HepG2 (cell line): ENCODE measurements at regions not wholly inside any gene's neighbourhood (a gene's known extent, or its start where the extent isn't known, plus 50 kb on each side); places are given as distances from the start of the nearest gene placed in this dataset.

ENCODE experiments used
- ATAC-seq: fragments of 200-7000 bp; cut with Tn5 transposase; 3 replicates; pipeline ENCODE4 v1.9.1; 2020; ENCODE audit warnings: mild to moderate bottlenecking, moderate library complexity
- BruUV-seq: library from RNA; stranded (reverse); fragments of 400-500 nt; replicated peaks from 2 replicates; lab custom pipeline; 2021; lab: Mats Ljungman, UMichigan
- CTCF ChIA-PET: fragments of 300-600 bp; formaldehyde crosslinking; extraction: SDS; loops from one replicate; lab custom pipeline; 2021; ENCODE audit warnings: low total read pairs, inconsistent platforms, low intra/inter-chr PET ratio; lab: Yijun Ruan, JAX
- POLR2A ChIA-PET: fragments of 350-600 bp; sonication (Branson Sonifier 250); formaldehyde crosslinking; loops from one replicate; lab custom pipeline; 2020; ENCODE audit warnings: antibody characterized with exemption, inconsistent platforms; lab: Yijun Ruan, JAX
- DNase-seq: peaks from one replicate; pipeline ENCODE4 v3.0.0-alpha.2; 2015; ENCODE audit warnings: low spot score
- FAIRE-seq: peaks from 3 replicates; lab custom pipeline; 2011; peaks lifted over from hg19 to GRCh38; lab: Jason Lieb, UNC
- H2AFZ ChIP-seq: one replicate; pipeline ENCODE4 v1.6.1; 2011; ENCODE audit warnings: low read length, inconsistent platforms
- H3K27ac ChIP-seq: fragments of 300-600 bp; 3 replicates; pipeline ENCODE4 v1.8.0; 2011; ENCODE audit warnings: mixed run types, mild to moderate bottlenecking, mixed read lengths, low read length, inconsistent platforms; ENCODE audit not compliant: insufficient read depth; ENCODE audit errors: extremely low read length
- H3K27me3 ChIP-seq, 2 experiments: fragments of 200-600 bp in 1 of 2; 2 replicates in 1 of 2; 3 replicates in 1 of 2; pipeline versions ENCODE4 v1.6.0 to v1.8.0; 2011; ENCODE audit warnings: low read length in 2 of 2, mild to moderate bottlenecking in 2 of 2, moderate library complexity in 2 of 2, inconsistent platforms in 1 of 2; ENCODE audit not compliant: insufficient read depth in 2 of 2, control insufficient read depth in 1 of 2
- H3K36me3 ChIP-seq, 2 experiments: fragments of 200-600 bp in 1 of 2; replicated peaks in 1 of 2; 2 replicates in 1 of 2; 3 replicates in 1 of 2; pipeline versions ENCODE4 v1.5.1 to v1.8.0; 2011; ENCODE audit warnings: low read length in 2 of 2, inconsistent platforms in 1 of 2; ENCODE audit not compliant: insufficient read depth in 2 of 2, control insufficient read depth in 1 of 2
- H3K4me1 ChIP-seq: 2 replicates; pipeline ENCODE4 v1.5.1; 2012; ENCODE audit warnings: low read length, inconsistent platforms; ENCODE audit not compliant: insufficient read depth
- H3K4me2 ChIP-seq: 2 replicates; pipeline ENCODE4 v1.6.0; 2011; ENCODE audit warnings: low read depth, low read length, inconsistent platforms
- H3K4me3 ChIP-seq, 3 experiments: fragments of 200-600 bp in 1 of 3; sonication (generic), shearing (Covaris generic) in 1 of 3; replicated peaks in 1 of 3; 2 replicates each; pipeline ENCODE4 v1.5.1; 2011 to 2016; ENCODE audit warnings: low read length in 3 of 3, inconsistent platforms in 2 of 3, low read depth in 2 of 3, mild to moderate bottlenecking in 2 of 3, control low read depth in 1 of 3, mixed read lengths in 1 of 3; ENCODE audit not compliant: insufficient read depth in 1 of 3
- H3K79me2 ChIP-seq: one replicate; pipeline ENCODE4 v1.6.1; 2011; ENCODE audit warnings: low read length, inconsistent platforms; ENCODE audit not compliant: insufficient read depth
- H3K9ac ChIP-seq: 2 replicates; pipeline ENCODE4 v1.6.0; 2011; ENCODE audit warnings: mild to moderate bottlenecking, low read depth, low read length, inconsistent platforms; ENCODE audit not compliant: insufficient read depth
- H3K9me3 ChIP-seq: 2 replicates; pipeline ENCODE4 v1.5.1; 2012; ENCODE audit warnings: mild to moderate bottlenecking, low read length
- H4K20me1 ChIP-seq: 2 replicates; pipeline ENCODE4 v1.6.0; 2011; ENCODE audit warnings: inconsistent platforms, mild to moderate bottlenecking, low read length, moderate library complexity; ENCODE audit not compliant: insufficient read depth
- AKAP8 ChIP-seq: sonication (generic); formaldehyde crosslinking; IDR thresholded peaks from 2 replicates; pipeline ENCODE4 v1.5.1; 2020; ENCODE audit warnings: mild to moderate bottlenecking, missing genetic modification reagents
- ARNTL ChIP-seq: sonication (generic); formaldehyde crosslinking; IDR thresholded peaks from 2 replicates; pipeline ENCODE4 v1.4.0; 2020; ENCODE audit warnings: mild to moderate bottlenecking, missing genetic modification reagents
- HNRNPH1 ChIP-seq: fragments of 200-400 bp; formaldehyde crosslinking; optimal IDR thresholded peaks from 2 replicates; pipeline ENCODE3; 2017; ENCODE audit warnings: mild to moderate bottlenecking, low read depth, low read length
- NCOA1 ChIP-seq: sonication (generic); formaldehyde crosslinking; IDR thresholded peaks from 2 replicates; pipeline ENCODE4 v1.9.0; 2021; ENCODE audit warnings: missing genetic modification reagents
- SRSF1 ChIP-seq: fragments of 200-400 bp; formaldehyde crosslinking; optimal IDR thresholded peaks from 2 replicates; pipeline ENCODE3; 2017; ENCODE audit warnings: mild to moderate bottlenecking, low read depth, low read length, moderate library complexity
- TCF7 ChIP-seq: sonication (generic); IDR thresholded peaks from 2 replicates; pipeline ENCODE4 v1.6.1; 2016; ENCODE audit warnings: antibody characterized with exemption, low read depth
- ZBTB8A ChIP-seq: sonication (generic); formaldehyde crosslinking; IDR thresholded peaks from 2 replicates; pipeline ENCODE4 v1.4.0; 2020; ENCODE audit warnings: mild to moderate bottlenecking, low read depth, missing genetic modification reagents, borderline replicate concordance
- ZNF605 ChIP-seq: sonication (generic); formaldehyde crosslinking; IDR thresholded peaks from 2 replicates; pipeline ENCODE4 v1.8.0; 2022; ENCODE audit warnings: mild to moderate bottlenecking, missing genetic modification reagents
- ZNF607 ChIP-seq: sonication (generic); formaldehyde crosslinking; IDR thresholded peaks from 2 replicates; pipeline ENCODE4 v1.5.1; 2020; ENCODE audit warnings: missing genetic modification reagents, mild to moderate bottlenecking, borderline replicate concordance
- ZNF883 ChIP-seq: sonication (generic); formaldehyde crosslinking; IDR thresholded peaks from 2 replicates; pipeline ENCODE4 v1.5.1; 2020; ENCODE audit warnings: mild to moderate bottlenecking, missing genetic modification reagents; ENCODE audit errors: not compliant biosample characterization
- ZSCAN21 ChIP-seq: sonication (generic); formaldehyde crosslinking; IDR thresholded peaks from 2 replicates; pipeline ENCODE4 v1.8.0; 2022; ENCODE audit warnings: mild to moderate bottlenecking, missing genetic modification reagents, moderate library complexity, borderline replicate concordance
- WGBS: methylation state at CpG from one replicate; pipeline ENCODE4 v1.1.6; 2017; ENCODE audit warnings: low lambda C conversion rate; 5-methylcytosine and 5-hydroxymethylcytosine counted together
- in situ Hi-C: cut with HindIII; loops from 2 replicates; pipeline ENCODE4 v1.10.0; 2017; ENCODE audit warnings: low pct_unique_long_range_greater_than_20kb; ENCODE audit not compliant: extremely low pct_ligation_motif_present
- intact Hi-C: fragments of 100-400 bp; cut with micrococcal nuclease; formaldehyde crosslinking; loops from one replicate; pipeline ENCODE4 v1.10.0; 2022; ENCODE audit not compliant: unreplicated experiment
- TF ChIP-seq, protein P1 (sequence below): IDR thresholded peaks from 2 replicates; pipeline ENCODE4 v1.6.1; 2018; ENCODE audit warnings: missing genetic modification reagents, mild to moderate bottlenecking, missing compliant biosample characterization
- TF ChIP-seq, protein P2 (sequence below): sonication (generic); formaldehyde crosslinking; conservative IDR thresholded peaks from 2 replicates; pipeline ENCODE4 v1.4.0; 2020; ENCODE audit warnings: missing genetic modification reagents
- TF ChIP-seq, protein P3 (sequence below): sonication (generic); formaldehyde crosslinking; IDR thresholded peaks from 2 replicates; pipeline ENCODE4 v1.4.0; 2020; ENCODE audit warnings: missing genetic modification reagents, mild to moderate bottlenecking, borderline replicate concordance

DNA sequence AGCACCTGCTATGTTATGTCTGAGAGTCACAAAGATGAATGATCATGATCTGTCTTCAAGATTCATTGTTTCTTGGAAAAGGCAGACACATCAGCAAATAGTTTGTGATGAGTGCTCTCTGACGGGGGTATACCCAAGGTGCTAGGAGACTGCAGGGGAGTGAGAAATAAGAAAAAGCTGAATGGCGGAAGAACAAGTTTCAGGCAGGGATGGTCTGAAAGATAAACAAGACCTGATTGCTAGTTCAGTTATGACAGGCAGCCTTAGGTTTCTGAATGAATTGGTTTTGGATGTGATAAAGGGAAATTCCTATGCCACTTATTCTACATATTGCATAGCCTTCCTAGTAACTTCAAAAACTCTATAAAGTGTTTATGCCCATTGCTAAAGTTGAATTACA lies 327.0 kb upstream of the DKK2 start:
- no peak overlapping the region for H3K4me2 ChIP-seq
- POLR2A ChIA-PET = no interaction called here
- no peaks in the 10 kb centered on the region for H4K20me1 ChIP-seq
- H3K9ac ChIP-seq = no peak overlapping the region
- H3K9me3 ChIP-seq = no peaks in the 10 kb centered on the region
- intact Hi-C loops = no loop called here
- no peaks in the 10 kb centered on the region for H3K79me2 ChIP-seq
- BruUV-seq = no TSS peak
- 32% methylated on average over 2 of the region's 2 CpGs for WGBS
- no peaks in the 10 kb centered on the region for H3K36me3 ChIP-seq
- no peak for ATAC-seq
- DNase-seq = no peak
- CTCF ChIA-PET = no interaction called here
- no peak overlapping the region for H2AFZ ChIP-seq
- H3K4me3 ChIP-seq = no peak overlapping the region
- TF ChIP-seq, protein P1, sequence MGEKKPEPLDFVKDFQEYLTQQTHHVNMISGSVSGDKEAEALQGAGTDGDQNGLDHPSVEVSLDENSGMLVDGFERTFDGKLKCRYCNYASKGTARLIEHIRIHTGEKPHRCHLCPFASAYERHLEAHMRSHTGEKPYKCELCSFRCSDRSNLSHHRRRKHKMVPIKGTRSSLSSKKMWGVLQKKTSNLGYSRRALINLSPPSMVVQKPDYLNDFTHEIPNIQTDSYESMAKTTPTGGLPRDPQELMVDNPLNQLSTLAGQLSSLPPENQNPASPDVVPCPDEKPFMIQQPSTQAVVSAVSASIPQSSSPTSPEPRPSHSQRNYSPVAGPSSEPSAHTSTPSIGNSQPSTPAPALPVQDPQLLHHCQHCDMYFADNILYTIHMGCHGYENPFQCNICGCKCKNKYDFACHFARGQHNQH (CRISPR knock-in tag) = no peak
- no peak for TF ChIP-seq ZBTB8A (CRISPR knock-in tag)
- no peak for TF ChIP-seq HNRNPH1
- no peak for TF ChIP-seq NCOA1 (CRISPR knock-in tag)
- TF ChIP-seq ZNF605 = no peak
- no peak for TF ChIP-seq ZNF607
- no peak for TF ChIP-seq SRSF1
- no peak for TF ChIP-seq ZNF883 (CRISPR knock-in tag)
- no peak for TF ChIP-seq AKAP8
- TF ChIP-seq ARNTL = no peak
- TF ChIP-seq, protein P2, sequence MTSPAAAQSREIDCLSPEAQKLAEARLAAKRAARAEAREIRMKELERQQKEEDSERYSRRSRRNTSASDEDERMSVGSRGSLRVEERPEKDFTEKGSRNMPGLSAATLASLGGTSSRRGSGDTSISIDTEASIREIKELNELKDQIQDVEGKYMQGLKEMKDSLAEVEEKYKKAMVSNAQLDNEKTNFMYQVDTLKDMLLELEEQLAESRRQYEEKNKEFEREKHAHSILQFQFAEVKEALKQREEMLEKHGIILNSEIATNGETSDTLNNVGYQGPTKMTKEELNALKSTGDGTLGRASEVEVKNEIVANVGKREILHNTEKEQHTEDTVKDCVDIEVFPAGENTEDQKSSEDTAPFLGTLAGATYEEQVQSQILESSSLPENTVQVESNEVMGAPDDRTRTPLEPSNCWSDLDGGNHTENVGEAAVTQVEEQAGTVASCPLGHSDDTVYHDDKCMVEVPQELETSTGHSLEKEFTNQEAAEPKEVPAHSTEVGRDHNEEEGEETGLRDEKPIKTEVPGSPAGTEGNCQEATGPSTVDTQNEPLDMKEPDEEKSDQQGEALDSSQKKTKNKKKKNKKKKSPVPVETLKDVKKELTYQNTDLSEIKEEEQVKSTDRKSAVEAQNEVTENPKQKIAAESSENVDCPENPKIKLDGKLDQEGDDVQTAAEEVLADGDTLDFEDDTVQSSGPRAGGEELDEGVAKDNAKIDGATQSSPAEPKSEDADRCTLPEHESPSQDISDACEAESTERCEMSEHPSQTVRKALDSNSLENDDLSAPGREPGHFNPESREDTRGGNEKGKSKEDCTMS = no peak
- TF ChIP-seq, protein P3, sequence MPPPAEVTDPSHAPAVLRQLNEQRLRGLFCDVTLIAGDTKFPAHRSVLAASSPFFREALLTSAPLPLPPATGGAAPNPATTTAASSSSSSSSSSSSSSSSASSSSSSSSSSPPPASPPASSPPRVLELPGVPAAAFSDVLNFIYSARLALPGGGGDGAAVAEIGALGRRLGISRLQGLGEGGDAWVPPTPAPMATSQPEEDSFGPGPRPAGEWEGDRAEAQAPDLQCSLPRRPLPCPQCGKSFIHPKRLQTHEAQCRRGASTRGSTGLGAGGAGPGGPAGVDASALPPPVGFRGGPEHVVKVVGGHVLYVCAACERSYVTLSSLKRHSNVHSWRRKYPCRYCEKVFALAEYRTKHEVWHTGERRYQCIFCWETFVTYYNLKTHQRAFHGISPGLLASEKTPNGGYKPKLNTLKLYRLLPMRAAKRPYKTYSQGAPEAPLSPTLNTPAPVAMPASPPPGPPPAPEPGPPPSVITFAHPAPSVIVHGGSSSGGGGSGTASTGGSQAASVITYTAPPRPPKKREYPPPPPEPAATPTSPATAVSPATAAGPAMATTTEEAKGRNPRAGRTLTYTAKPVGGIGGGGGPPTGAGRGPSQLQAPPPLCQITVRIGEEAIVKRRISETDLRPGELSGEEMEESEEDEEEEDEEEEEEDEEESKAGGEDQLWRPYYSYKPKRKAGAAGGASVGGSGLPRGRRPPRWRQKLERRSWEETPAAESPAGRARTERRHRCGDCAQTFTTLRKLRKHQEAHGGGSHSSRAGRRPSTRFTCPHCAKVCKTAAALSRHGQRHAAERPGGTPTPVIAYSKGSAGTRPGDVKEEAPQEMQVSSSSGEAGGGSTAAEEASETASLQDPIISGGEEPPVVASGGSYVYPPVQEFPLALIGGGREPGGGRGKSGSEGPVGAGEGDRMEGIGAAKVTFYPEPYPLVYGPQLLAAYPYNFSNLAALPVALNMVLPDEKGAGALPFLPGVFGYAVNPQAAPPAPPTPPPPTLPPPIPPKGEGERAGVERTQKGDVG (CRISPR knock-in tag) = no peak
- no peak for TF ChIP-seq TCF7
- TF ChIP-seq ZSCAN21 (CRISPR knock-in tag) = no peak
- TF ChIP-seq, all 625 proteins: peak for 0
- Histone ChIP-seq H3K27ac (no peak overlapping the region), H3K4me1 (no peaks in the 10 kb centered on the region), H3K27me3 (no peaks in the 10 kb centered on the region)
- no peak for FAIRE-seq
- in situ Hi-C loops = no loop called here
